ENCODE measurements at regions not wholly inside any gene's neighbourhood (a gene's known extent, or its start where the extent isn't known, plus 50 kb on each side); places are given as distances from the start of the nearest gene placed in this dataset.

- TF ChIP-seq EZH2 (IDR thresholded peaks at IDR 0.05; ENCODE audit: low read depth, unreplicated experiment), result no peak
- TF ChIP-seq ZNF331 (CRISPR knock-in tag; IDR thresholded peaks at IDR 0.05; ENCODE audit: low read depth), result no peak
- no peak for TF ChIP-seq REST (IDR thresholded peaks at IDR 0.05; ENCODE audit: unreplicated experiment)
- no peak for TF ChIP-seq POLR2AphosphoS5 (IDR thresholded peaks at IDR 0.05; ENCODE audit: low read depth)
- no peak for TF ChIP-seq ZNF462 (CRISPR knock-in tag; IDR thresholded peaks at IDR 0.05)
- no peak for TF ChIP-seq CTCF (conservative IDR thresholded peaks at IDR 0.05; ENCODE audit: low read depth in 2 of 2)
- TF ChIP-seq ETS1 (IDR thresholded peaks at IDR 0.05), result no peak
- TF ChIP-seq NANOG (IDR thresholded peaks at IDR 0.05; ENCODE audit: borderline replicate concordance), result no peak
- TF ChIP-seq EZH2phosphoT487 (IDR thresholded peaks at IDR 0.05; ENCODE audit: unreplicated experiment), result no peak
- TF ChIP-seq CREB1 (CRISPR knock-in tag; IDR thresholded peaks at IDR 0.05; ENCODE audit: low read depth), result no peak
- TF ChIP-seq JUNB (IDR thresholded peaks at IDR 0.05; ENCODE audit: unreplicated experiment), result no peak
- TF ChIP-seq ZNF114 (CRISPR knock-in tag; IDR thresholded peaks at IDR 0.05), result no peak
- TF ChIP-seq STAT1 (IDR thresholded peaks at IDR 0.05; ENCODE audit: unreplicated experiment), result no peak
- DNase-seq (ENCODE audit: low spot score) (no peak), ATAC-seq (peak; percentile 84)
- Histone ChIP-seq H3K36me3 (ENCODE audit: insufficient read depth) (no peaks in the 10 kb centered on the region), H3K4me2 (no peak overlapping the region), H3K79me2 (replicated peaks; ENCODE audit: insufficient read depth) (no peaks in the 10 kb centered on the region), H2AFZ (peak overlapping the region; percentile 9; the same call in 1 of the 2 replicates), H3K27me3 (ENCODE audit: insufficient read depth) (no peaks in the 10 kb centered on the region), H3K9me2 (ENCODE audit: insufficient read depth) (no peaks in the 10 kb centered on the region), H3K4me3 (no peak overlapping the region), H4K20me1 (replicated peaks; ENCODE audit: insufficient read depth) (no peaks in the 10 kb centered on the region; the same call in 1 of the 2 replicates), H3F3A (replicated peaks; ENCODE audit: low read depth) (no peaks in the 10 kb centered on the region), H3K4me1 (ENCODE audit: insufficient read depth) (no peaks in the 10 kb centered on the region), H3K27ac (ENCODE audit: low read depth) (no peak overlapping the region)
- no peaks in the 10 kb centered on the region for H3K4me1 Mint-ChIP-seq
- no peaks in the 10 kb centered on the region for H3K9me3 Mint-ChIP-seq
- no peak overlapping the region for H3K27ac Mint-ChIP-seq
- H3K36me3 Mint-ChIP-seq (ENCODE audit: low read depth), result no peaks in the 10 kb centered on the region
- H3K27me3 Mint-ChIP-seq (ENCODE audit: insufficient read depth, low read depth, poor library complexity), result no peaks in the 10 kb centered on the region
- no peak overlapping the region for H3K4me3 Mint-ChIP-seq
Measured at GRCh38 chr5:110268283-110268682, 458.2 kb downstream of the TMEM232 start.

Measured in GM23338 (cell line).